Parathyroid adenoma (tissue), 2 donors: ENCODE measurements at regions not wholly inside any gene's neighbourhood (a gene's known extent, or its start where the extent isn't known, plus 50 kb on each side); places are given as distances from the start of the nearest gene placed in this dataset.

Source experiments
- H2AFZ ChIP-seq: fragments of 300-600 bp; sonication (generic); one replicate; pipeline ENCODE4 v1.7.0; 2017; ENCODE audit warnings: antibody characterized with exemption, mild to moderate bottlenecking
- H3K27ac ChIP-seq: fragments of 300-600 bp; sonication (generic); one replicate; pipeline ENCODE4 v1.7.0; 2017
- H3K27me3 ChIP-seq: fragments of 300-600 bp; sonication (generic); one replicate; pipeline ENCODE4 v1.7.0; 2017; ENCODE audit warnings: low read length; ENCODE audit not compliant: control insufficient read depth, insufficient read depth
- H3K36me3 ChIP-seq: fragments of 300-600 bp; sonication (generic); one replicate; pipeline ENCODE4 v1.7.0; 2017; ENCODE audit warnings: low read length; ENCODE audit not compliant: control insufficient read depth, insufficient read depth
- H3K4me1 ChIP-seq: fragments of 300-600 bp; sonication (generic); one replicate; pipeline ENCODE4 v1.7.0; 2017; ENCODE audit warnings: control low read depth
- H3K4me2 ChIP-seq: fragments of 300-600 bp; sonication (generic); one replicate; pipeline ENCODE4 v1.7.0; 2017; ENCODE audit warnings: low read length
- H3K4me3 ChIP-seq: fragments of 300-600 bp; sonication (generic); one replicate; pipeline ENCODE4 v1.7.0; 2017; ENCODE audit warnings: low read depth, low read length
- H3K79me2 ChIP-seq: fragments of 300-600 bp; sonication (generic); one replicate; pipeline ENCODE4 v1.7.0; 2017; ENCODE audit warnings: control low read depth
- H3K9ac ChIP-seq: fragments of 300-600 bp; sonication (generic); one replicate; pipeline ENCODE4 v1.7.0; 2017; ENCODE audit warnings: mild to moderate bottlenecking
- H3K9me3 ChIP-seq: fragments of 300-600 bp; sonication (generic); one replicate; pipeline ENCODE4 v1.7.0; 2017; ENCODE audit warnings: low read length; ENCODE audit not compliant: control insufficient read depth
- TF ChIP-seq, protein P1 (sequence below): fragments of 300-600 bp; sonication (generic); IDR thresholded peaks from one replicate; pipeline ENCODE4 v1.7.0; 2017; ENCODE audit warnings: antibody characterized with exemption, mild to moderate bottlenecking
- donor health status: primary hyperparathyroidism.

DNA sequence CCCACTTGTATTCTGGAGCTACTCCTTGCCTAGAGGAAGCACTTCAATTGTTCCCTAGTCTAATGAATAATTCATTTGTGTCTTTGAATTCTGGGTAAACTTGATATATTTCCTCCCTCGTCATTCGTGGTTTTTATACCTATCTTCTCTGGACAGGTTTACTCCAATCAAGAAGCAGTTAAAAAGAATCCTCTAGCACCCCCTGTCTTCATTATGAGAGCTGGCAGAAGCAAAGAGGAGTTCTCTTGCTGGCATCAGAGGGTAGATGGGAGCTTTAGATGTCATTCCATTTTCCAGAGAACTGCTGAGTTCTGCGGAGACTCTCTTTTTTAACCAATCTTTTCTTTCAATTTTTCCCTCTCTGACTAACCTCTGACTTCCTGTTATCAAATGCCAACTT lies 627.7 kb downstream of the FGF9 start:
- no peak overlapping the region for H2AFZ ChIP-seq

DNA sequence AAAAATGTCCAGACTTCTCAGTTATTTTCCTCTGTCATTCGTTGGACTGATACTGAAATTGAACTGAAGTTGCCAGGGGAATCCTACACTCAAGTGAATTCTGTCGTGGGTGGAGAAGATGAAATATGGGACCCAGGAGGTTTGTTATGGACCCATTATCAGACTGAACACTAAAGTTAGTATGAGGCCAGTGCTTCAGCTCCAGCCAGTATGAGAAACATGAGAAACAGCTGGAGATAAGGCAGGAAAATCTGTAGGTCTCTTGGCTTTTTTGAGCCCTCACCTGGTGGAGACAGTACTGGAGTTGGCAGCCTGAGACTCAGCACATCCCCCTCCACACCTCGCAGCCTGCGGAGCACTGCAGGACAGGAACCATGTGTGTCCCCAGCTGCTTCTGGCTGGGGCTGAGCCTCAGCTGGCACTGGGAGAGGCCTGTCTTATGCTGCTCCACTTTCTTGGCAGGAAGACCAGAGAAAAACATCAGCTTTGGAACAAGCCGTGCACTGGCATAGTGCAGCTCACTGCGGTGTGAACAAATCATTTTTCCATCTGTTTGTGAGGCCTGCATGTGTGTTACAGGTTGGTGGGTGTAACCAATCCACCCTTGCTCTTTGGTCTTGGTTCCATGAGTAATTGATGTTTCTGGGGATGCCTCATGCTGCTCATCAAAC lies 641.0 kb downstream of the FGF9 start:
- TF ChIP-seq, protein P1, sequence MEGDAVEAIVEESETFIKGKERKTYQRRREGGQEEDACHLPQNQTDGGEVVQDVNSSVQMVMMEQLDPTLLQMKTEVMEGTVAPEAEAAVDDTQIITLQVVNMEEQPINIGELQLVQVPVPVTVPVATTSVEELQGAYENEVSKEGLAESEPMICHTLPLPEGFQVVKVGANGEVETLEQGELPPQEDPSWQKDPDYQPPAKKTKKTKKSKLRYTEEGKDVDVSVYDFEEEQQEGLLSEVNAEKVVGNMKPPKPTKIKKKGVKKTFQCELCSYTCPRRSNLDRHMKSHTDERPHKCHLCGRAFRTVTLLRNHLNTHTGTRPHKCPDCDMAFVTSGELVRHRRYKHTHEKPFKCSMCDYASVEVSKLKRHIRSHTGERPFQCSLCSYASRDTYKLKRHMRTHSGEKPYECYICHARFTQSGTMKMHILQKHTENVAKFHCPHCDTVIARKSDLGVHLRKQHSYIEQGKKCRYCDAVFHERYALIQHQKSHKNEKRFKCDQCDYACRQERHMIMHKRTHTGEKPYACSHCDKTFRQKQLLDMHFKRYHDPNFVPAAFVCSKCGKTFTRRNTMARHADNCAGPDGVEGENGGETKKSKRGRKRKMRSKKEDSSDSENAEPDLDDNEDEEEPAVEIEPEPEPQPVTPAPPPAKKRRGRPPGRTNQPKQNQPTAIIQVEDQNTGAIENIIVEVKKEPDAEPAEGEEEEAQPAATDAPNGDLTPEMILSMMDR: no peak
- no peak overlapping the region for H3K9ac ChIP-seq
- no peaks in the 10 kb centered on the region for H3K9me3 ChIP-seq
- no peaks in the 10 kb centered on the region for H3K79me2 ChIP-seq
- no peak overlapping the region for H3K4me3 ChIP-seq
- H3K4me2 ChIP-seq: no peak overlapping the region
- no peaks in the 10 kb centered on the region for H3K36me3 ChIP-seq
- H2AFZ ChIP-seq: no peak overlapping the region
- H3K4me1 ChIP-seq: no peaks in the 10 kb centered on the region
- H3K27ac ChIP-seq: no peak overlapping the region
- H3K27me3 ChIP-seq: no peaks in the 10 kb centered on the region

More for the DNA sequence above, 627.7 kb downstream of the FGF9 start:
- Histone ChIP-seq H3K9ac (no peak overlapping the region), H3K27me3 (no peaks in the 10 kb centered on the region), H3K4me3 (no peak overlapping the region), H3K27ac (no peak overlapping the region), H3K4me1 (no peaks in the 10 kb centered on the region), H3K36me3 (no peaks in the 10 kb centered on the region), H3K79me2 (no peaks in the 10 kb centered on the region), H3K9me3 (no peaks in the 10 kb centered on the region), H3K4me2 (no peak overlapping the region)
- TF ChIP-seq, protein P1: no peak

DNA sequence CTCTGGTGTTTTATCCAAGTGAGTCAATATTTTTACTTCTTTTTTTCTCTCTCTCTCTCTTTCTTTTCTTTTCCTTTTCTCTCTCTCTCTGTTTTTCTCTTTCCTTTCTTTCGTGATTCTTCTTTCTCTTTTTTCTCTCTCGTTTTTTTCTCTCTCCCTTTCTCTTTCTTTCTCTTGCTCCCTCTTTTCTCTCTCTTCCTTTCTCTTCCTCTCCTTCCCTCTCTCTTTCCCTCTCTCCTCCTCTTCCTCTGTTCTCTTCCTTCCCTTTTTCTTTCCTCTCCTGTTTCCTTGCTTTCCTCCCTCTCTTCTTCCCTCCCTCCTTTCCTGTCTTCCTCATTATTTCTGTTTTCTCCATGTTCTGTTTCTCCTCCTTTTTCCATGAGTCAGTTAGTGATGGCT lies 641.5 kb downstream of the FGF9 start:
- Histone ChIP-seq H3K4me3 (no peak overlapping the region), H3K27ac (no peak overlapping the region), H3K79me2 (no peaks in the 10 kb centered on the region), H3K27me3 (no peaks in the 10 kb centered on the region), H3K36me3 (no peaks in the 10 kb centered on the region), H3K4me1 (no peaks in the 10 kb centered on the region), H2AFZ (no peak overlapping the region), H3K9me3 (no peaks in the 10 kb centered on the region), H3K4me2 (no peak overlapping the region), H3K9ac (no peak overlapping the region)
- TF ChIP-seq, protein P1: no peak

DNA sequence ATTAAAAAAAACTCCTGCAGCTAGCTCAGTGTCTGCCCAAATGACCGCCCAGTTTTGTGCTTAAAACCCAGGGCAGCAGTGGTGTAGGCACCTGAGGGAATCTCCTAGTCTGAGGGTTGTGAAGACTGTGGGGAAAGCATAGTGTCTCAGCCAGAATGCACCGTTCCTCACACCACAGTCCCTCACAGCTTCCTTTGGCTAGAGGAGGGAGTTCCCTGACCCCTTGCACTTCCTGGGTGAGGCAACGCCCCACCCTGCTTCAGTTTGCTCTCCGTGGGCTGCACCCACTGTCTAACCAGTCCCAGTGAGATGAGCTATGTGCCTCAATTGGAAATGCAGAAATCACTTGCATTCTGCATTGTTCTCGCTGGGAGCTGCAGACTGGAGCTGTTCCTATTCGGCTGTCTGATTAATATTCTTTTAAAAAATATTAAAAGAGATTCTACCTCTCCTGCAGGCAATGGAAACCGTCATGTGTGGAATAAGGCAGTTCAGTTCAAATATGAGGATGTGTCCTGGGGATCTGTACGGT lies 645.7 kb downstream of the FGF9 start:
- H2AFZ ChIP-seq: no peak overlapping the region
- no peak overlapping the region for H3K27ac ChIP-seq
- H3K9me3 ChIP-seq: no peaks in the 10 kb centered on the region
- H3K36me3 ChIP-seq: no peaks in the 10 kb centered on the region
- H3K9ac ChIP-seq: no peak overlapping the region
- H3K4me1 ChIP-seq: no peaks in the 10 kb centered on the region
- TF ChIP-seq, protein P1: no peak
- H3K4me2 ChIP-seq: no peak overlapping the region
- no peaks in the 10 kb centered on the region for H3K79me2 ChIP-seq
- H3K27me3 ChIP-seq: no peaks in the 10 kb centered on the region
- no peak overlapping the region for H3K4me3 ChIP-seq

DNA sequence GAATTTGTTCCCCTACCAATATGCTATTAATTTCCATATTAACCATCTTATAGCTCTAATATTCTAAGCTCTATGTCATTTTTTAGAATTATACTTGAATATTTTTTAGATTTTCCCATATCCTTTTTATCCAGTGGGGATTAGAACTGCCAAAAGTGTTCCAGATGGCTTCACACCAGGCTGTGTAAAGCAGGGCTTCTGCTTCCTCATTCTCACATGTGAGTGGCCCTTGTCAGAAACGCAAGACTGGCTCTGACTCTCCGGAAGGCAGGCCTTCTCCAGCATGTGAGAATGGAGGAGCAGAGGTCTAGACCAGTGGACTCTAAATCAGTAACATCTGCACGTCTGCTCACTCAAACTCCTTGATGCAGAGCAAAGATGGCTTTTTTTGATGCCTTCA lies 650.1 kb downstream of the FGF9 start:
- H3K9me3 ChIP-seq: no peaks in the 10 kb centered on the region
- TF ChIP-seq, protein P1: no peak
- no peak overlapping the region for H3K27ac ChIP-seq
- no peaks in the 10 kb centered on the region for H3K36me3 ChIP-seq
- H3K4me1 ChIP-seq: no peaks in the 10 kb centered on the region
- no peak overlapping the region for H3K4me3 ChIP-seq
- H3K79me2 ChIP-seq: no peaks in the 10 kb centered on the region
- H3K27me3 ChIP-seq: no peaks in the 10 kb centered on the region
- H3K4me2 ChIP-seq: no peak overlapping the region
- no peak overlapping the region for H2AFZ ChIP-seq
- no peak overlapping the region for H3K9ac ChIP-seq
